Esophagus muscularis mucosa (tissue), 4 donors: ENCODE measurements at regions not wholly inside any gene's neighbourhood (a gene's known extent, or its start where the extent isn't known, plus 50 kb on each side); places are given as distances from the start of the nearest gene placed in this dataset.

Experiments used
- DNase-seq: peaks from one replicate; pipeline ENCODE4 v3.0.0-alpha.2; 2017; ENCODE audit errors: extremely low spot score
- H3K27ac ChIP-seq, 4 donors: fragments of 200-600 bp; sonication (generic); replicated peaks in 1 of 4; 1 replicate in 3 of 4; 2 replicates in 1 of 4; pipeline ENCODE4 v1.5.1; 2016 to 2019; ENCODE audit warnings: mild to moderate bottlenecking in 1 of 4
- H3K27me3 ChIP-seq, 4 donors: fragments of 200-600 bp; sonication (generic); one replicate each; pipeline versions ENCODE4 v1.5.1 to v1.6.0; 2016 to 2019
- H3K36me3 ChIP-seq, 4 donors: fragments of 200-600 bp; sonication (generic); one replicate each; pipeline ENCODE4 v1.5.1; 2016 to 2019
- H3K4me1 ChIP-seq, 4 donors: fragments of 200-600 bp; sonication (generic); one replicate each; pipeline ENCODE4 v1.5.1; 2016 to 2019
- H3K4me3 ChIP-seq, 4 donors: fragments of 200-600 bp; sonication (generic); 1 replicate in 2 of 4; 2 replicates in 2 of 4; pipeline ENCODE4 v1.5.1; 2016 to 2019; ENCODE audit warnings: mild to moderate bottlenecking in 4 of 4, moderate library complexity in 1 of 4
- H3K9me3 ChIP-seq, 4 donors: fragments of 200-600 bp; sonication (generic); 1 replicate in 3 of 4; 2 replicates in 1 of 4; pipeline ENCODE4 v1.5.1; 2016 to 2019
- EP300 ChIP-seq: sonication (generic); formaldehyde crosslinking; IDR thresholded peaks from one replicate; pipeline ENCODE4 v1.6.1; 2017; ENCODE audit warnings: antibody characterized with exemption
- POLR2A ChIP-seq: fragments of 450-650 bp; IDR thresholded peaks from one replicate; pipeline ENCODE4 v1.6.1; 2017; ENCODE audit warnings: antibody characterized with exemption, moderate library complexity, mild to moderate bottlenecking, low read depth
- POLR2AphosphoS5 ChIP-seq, 2 donors: sonication (generic); formaldehyde crosslinking; IDR thresholded peaks; one replicate each; pipeline ENCODE4 v1.6.1; 2017; ENCODE audit warnings: antibody characterized with exemption in 2 of 2
- WGBS: methylation state at CpG from one replicate; pipeline ENCODE4 v1.1.5; 2018; 5-methylcytosine and 5-hydroxymethylcytosine counted together
- intact Hi-C: fragments of 100-400 bp; cut with DNase I; formaldehyde crosslinking; loops from one replicate; pipeline ENCODE4 v1.15.1; 2023
- TF ChIP-seq, protein P1 (sequence below), 3 experiments: fragments of 200-600 bp in 2 of 3; fragments of 450-650 bp in 1 of 3; sonication (generic) in 2 of 3; IDR thresholded peaks; one replicate each; pipeline ENCODE4 v1.5.1; 2017 to 2019; ENCODE audit warnings: antibody characterized with exemption in 3 of 3, mild to moderate bottlenecking in 2 of 3, moderate library complexity in 1 of 3

DNA sequence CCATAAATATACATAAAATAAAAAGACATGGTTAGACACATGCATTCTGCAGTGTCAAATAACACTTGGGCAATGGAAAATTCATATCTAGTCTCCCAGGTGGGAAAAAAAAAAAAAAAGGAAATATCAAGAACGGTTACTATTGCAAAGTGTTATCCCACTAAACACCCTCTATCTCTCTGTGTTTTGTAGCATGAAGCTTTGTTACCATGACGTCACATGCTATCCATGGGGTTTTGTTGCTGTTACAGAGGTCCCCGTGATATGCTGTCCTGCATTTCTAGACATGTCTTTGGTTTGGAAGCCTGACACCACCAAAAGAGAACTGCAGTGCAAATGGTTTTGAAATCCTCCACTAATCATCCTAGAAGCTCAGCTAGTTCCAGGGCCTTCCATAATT is 50.7 kb upstream of the TLR3 start:
- intact Hi-C loops: no loop called here
- Histone ChIP-seq H3K36me3 (no peaks in the 10 kb centered on the region), H3K27ac (no peak overlapping the region), H3K4me1 (peaks cover 4 to 19% (median 16%) of the 10 kb centered on the region in 4 donors), H3K27me3 (no peaks in the 10 kb centered on the region), H3K4me3 (no peak overlapping the region), H3K9me3 (no peaks in the 10 kb centered on the region)
- 59% methylated on average over 3 of the region's 3 CpGs for WGBS
- no peak for TF ChIP-seq POLR2A
- TF ChIP-seq POLR2AphosphoS5 (IDR thresholded peaks at IDR 0.05): no peak
- no peak for TF ChIP-seq EP300
- TF ChIP-seq, protein P1, sequence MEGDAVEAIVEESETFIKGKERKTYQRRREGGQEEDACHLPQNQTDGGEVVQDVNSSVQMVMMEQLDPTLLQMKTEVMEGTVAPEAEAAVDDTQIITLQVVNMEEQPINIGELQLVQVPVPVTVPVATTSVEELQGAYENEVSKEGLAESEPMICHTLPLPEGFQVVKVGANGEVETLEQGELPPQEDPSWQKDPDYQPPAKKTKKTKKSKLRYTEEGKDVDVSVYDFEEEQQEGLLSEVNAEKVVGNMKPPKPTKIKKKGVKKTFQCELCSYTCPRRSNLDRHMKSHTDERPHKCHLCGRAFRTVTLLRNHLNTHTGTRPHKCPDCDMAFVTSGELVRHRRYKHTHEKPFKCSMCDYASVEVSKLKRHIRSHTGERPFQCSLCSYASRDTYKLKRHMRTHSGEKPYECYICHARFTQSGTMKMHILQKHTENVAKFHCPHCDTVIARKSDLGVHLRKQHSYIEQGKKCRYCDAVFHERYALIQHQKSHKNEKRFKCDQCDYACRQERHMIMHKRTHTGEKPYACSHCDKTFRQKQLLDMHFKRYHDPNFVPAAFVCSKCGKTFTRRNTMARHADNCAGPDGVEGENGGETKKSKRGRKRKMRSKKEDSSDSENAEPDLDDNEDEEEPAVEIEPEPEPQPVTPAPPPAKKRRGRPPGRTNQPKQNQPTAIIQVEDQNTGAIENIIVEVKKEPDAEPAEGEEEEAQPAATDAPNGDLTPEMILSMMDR (IDR thresholded peaks at IDR 0.05): no peak
- DNase-seq: no peak

DNA sequence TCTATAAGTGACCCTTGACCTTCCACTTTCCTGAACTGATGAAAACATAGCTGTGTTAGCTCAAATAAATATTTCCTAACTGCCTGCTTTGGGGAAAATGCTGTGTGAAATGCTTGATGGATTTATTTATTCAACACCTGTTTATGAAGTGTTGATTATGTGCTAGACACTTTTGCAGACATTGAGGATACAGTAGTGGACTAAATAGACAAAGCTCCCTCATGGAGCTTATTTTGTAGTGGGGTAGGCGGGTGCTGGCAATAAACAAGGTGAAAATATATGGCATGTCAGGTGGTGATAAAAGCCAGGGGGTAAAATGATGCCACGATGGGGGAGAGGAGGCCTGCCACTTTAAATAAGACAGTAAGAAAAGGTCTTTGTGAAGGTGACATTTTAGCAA is 50.2 kb upstream of the TLR3 start:
- H3K27ac ChIP-seq: no peak overlapping the region
- intact Hi-C loops: no loop called here
- WGBS: 60% methylated on average over 2 of the region's 2 CpGs
- H3K27me3 ChIP-seq: no peaks in the 10 kb centered on the region
- peak; percentile 64 for DNase-seq
- H3K36me3 ChIP-seq: no peaks in the 10 kb centered on the region
- no peak overlapping the region for H3K4me3 ChIP-seq
- TF ChIP-seq, protein P1 (IDR thresholded peaks at IDR 0.05): no peak
- no peak for TF ChIP-seq POLR2A
- H3K9me3 ChIP-seq: no peaks in the 10 kb centered on the region
- peaks cover 4 to 19% (median 16%) of the 10 kb centered on the region in 4 donors for H3K4me1 ChIP-seq
